WTC11 (cell line): ENCODE measurements at regions not wholly inside any gene's neighbourhood (a gene's known extent, or its start where the extent isn't known, plus 50 kb on each side); places are given as distances from the start of the nearest gene placed in this dataset.
A peak's percentile ranks its signal among the peaks of the same experiment; 100 is the strongest.

Source experiments
- ATAC-seq: fragments of 200-7000 bp; cut with Tn5 transposase; 2 replicates; pipeline ENCODE4 v1.10.0; 2021; ENCODE audit warnings: mild to moderate bottlenecking, moderate library complexity
- CTCF ChIA-PET: fragments of 300-600 bp; sonication (Branson Sonifier 250); formaldehyde crosslinking; loops from one replicate; lab custom pipeline; 2021; ENCODE audit warnings: antibody characterized with exemption; lab: Charles Lee
- POLR2A ChIA-PET: fragments of 350-600 bp; sonication (Branson Sonifier 250); formaldehyde crosslinking; loops from one replicate; lab custom pipeline; 2021; ENCODE audit warnings: antibody characterized with exemption; lab: Charles Lee
- DNase-seq: peaks from one replicate; pipeline ENCODE4 v3.0.0; 2021; ENCODE audit warnings: low spot score
- H3K27ac Mint-ChIP-seq: 2 replicates; pipeline ENCODE4 v1.8.0; 2021; ENCODE audit warnings: mixed read lengths
- H3K27me3 Mint-ChIP-seq: 2 replicates; pipeline ENCODE4 v1.8.0; 2021; ENCODE audit warnings: low read depth, mild to moderate bottlenecking, moderate library complexity, mixed read lengths
- H3K36me3 Mint-ChIP-seq: 2 replicates; pipeline ENCODE4 v1.8.0; 2021; ENCODE audit warnings: mixed read lengths
- H3K4me1 Mint-ChIP-seq: 2 replicates; pipeline ENCODE4 v1.8.0; 2022; ENCODE audit warnings: mixed read lengths
- H3K4me3 Mint-ChIP-seq: 2 replicates; pipeline ENCODE4 v1.8.0; 2021; ENCODE audit warnings: mild to moderate bottlenecking, moderate library complexity, mixed read lengths
- H3K9me3 Mint-ChIP-seq: 2 replicates; pipeline ENCODE4 v1.8.0; 2021; ENCODE audit warnings: mixed read lengths
- CREB1 ChIP-seq: sonication (generic); formaldehyde crosslinking; IDR thresholded peaks from 2 replicates; pipeline ENCODE4 v1.8.0; 2023; ENCODE audit warnings: mild to moderate bottlenecking, missing genetic modification reagents
- E2F5 ChIP-seq: sonication (generic); formaldehyde crosslinking; IDR thresholded peaks from 2 replicates; pipeline ENCODE4 v1.8.1; 2022; ENCODE audit warnings: mild to moderate bottlenecking, moderate library complexity, missing genetic modification reagents
- HMGA2 ChIP-seq: fragments of 250-450 bp; sonication (Bioruptor Pico); IDR thresholded peaks from 2 replicates; pipeline ENCODE4 v1.4.0; 2021; ENCODE audit warnings: mild to moderate bottlenecking, moderate library complexity
- JAZF1 ChIP-seq: fragments of 250-450 bp; sonication (Bioruptor Pico); IDR thresholded peaks from 2 replicates; pipeline ENCODE4 v1.9.0; 2021; ENCODE audit warnings: moderate library complexity, mild to moderate bottlenecking, inconsistent platforms
- JUN ChIP-seq: sonication (generic); formaldehyde crosslinking; IDR thresholded peaks from 2 replicates; pipeline ENCODE4 v1.8.0; 2023; ENCODE audit warnings: mild to moderate bottlenecking, missing genetic modification reagents
- KAT7 ChIP-seq: sonication (generic); formaldehyde crosslinking; IDR thresholded peaks from 2 replicates; pipeline ENCODE4 v1.8.1; 2023; ENCODE audit warnings: missing genetic modification reagents, mild to moderate bottlenecking, borderline replicate concordance
- SOX15 ChIP-seq: fragments of 250-450 bp; sonication (Bioruptor Pico); IDR thresholded peaks from 2 replicates; pipeline ENCODE4 v1.9.0; 2021; ENCODE audit warnings: mild to moderate bottlenecking
- USF1 ChIP-seq: sonication (generic); formaldehyde crosslinking; IDR thresholded peaks from 2 replicates; pipeline ENCODE4 v1.8.0; 2022; ENCODE audit warnings: mild to moderate bottlenecking, missing genetic modification reagents
- ZNF138 ChIP-seq: sonication (generic); formaldehyde crosslinking; conservative IDR thresholded peaks from 2 replicates; pipeline ENCODE4 v1.8.1; 2022; ENCODE audit warnings: mild to moderate bottlenecking, moderate library complexity, missing genetic modification reagents
- ZNF281 ChIP-seq: sonication (generic); formaldehyde crosslinking; IDR thresholded peaks from 2 replicates; pipeline ENCODE4 v1.8.0; 2023; ENCODE audit warnings: mild to moderate bottlenecking, missing genetic modification reagents
- ZNF396 ChIP-seq: fragments of 250-450 bp; sonication (Bioruptor Pico); IDR thresholded peaks from 2 replicates; pipeline ENCODE4 v1.8.0; 2021; ENCODE audit warnings: mild to moderate bottlenecking, moderate library complexity, borderline replicate concordance
- ZNF425 ChIP-seq: fragments of 250-450 bp; sonication (Bioruptor Pico); conservative IDR thresholded peaks from 2 replicates; pipeline ENCODE4 v1.9.0; 2021; ENCODE audit warnings: mild to moderate bottlenecking
- TF ChIP-seq, protein P1 (sequence below): fragments of 200-600 bp; IDR thresholded peaks from 2 replicates; pipeline ENCODE4 v1.8.0; 2022; ENCODE audit warnings: antibody characterized with exemption
- TF ChIP-seq, protein P2 (sequence below): sonication (generic); formaldehyde crosslinking; IDR thresholded peaks from 2 replicates; pipeline ENCODE4 v1.8.0; 2022; ENCODE audit warnings: mild to moderate bottlenecking, missing genetic modification reagents
- TF ChIP-seq, protein P3 (sequence below): sonication (generic); formaldehyde crosslinking; IDR thresholded peaks from 2 replicates; pipeline ENCODE4 v1.8.0; 2022; ENCODE audit warnings: missing genetic modification reagents
- TF ChIP-seq, protein P4 (sequence below): sonication (generic); formaldehyde crosslinking; IDR thresholded peaks from 2 replicates; pipeline ENCODE4 v1.8.1; 2022; ENCODE audit warnings: missing genetic modification reagents, borderline replicate concordance
- TF ChIP-seq, protein P5 (sequence below): fragments of 250-450 bp; sonication (Bioruptor Pico); IDR thresholded peaks from 2 replicates; pipeline ENCODE4 v1.8.0; 2021; ENCODE audit warnings: mild to moderate bottlenecking
- TF ChIP-seq, protein P6 (sequence below): sonication (generic); formaldehyde crosslinking; IDR thresholded peaks from 2 replicates; pipeline ENCODE4 v1.8.1; 2023; ENCODE audit warnings: mild to moderate bottlenecking, missing genetic modification reagents

- TF ChIP-seq HMGA2 (CRISPR knock-in tag) (no peak), JAZF1 (CRISPR knock-in tag) (no peak), E2F5 (no peak), CREB1 (CRISPR knock-in tag) (no peak), KAT7 (CRISPR knock-in tag) (no peak), ZNF281 (no peak), JUN (CRISPR knock-in tag) (no peak), ZNF425 (CRISPR knock-in tag) (no peak), ZNF138 (CRISPR knock-in tag) (no peak), USF1 (CRISPR knock-in tag) (no peak), ZNF396 (CRISPR knock-in tag) (no peak), SOX15 (CRISPR knock-in tag) (no peak)
- TF ChIP-seq, protein P1, sequence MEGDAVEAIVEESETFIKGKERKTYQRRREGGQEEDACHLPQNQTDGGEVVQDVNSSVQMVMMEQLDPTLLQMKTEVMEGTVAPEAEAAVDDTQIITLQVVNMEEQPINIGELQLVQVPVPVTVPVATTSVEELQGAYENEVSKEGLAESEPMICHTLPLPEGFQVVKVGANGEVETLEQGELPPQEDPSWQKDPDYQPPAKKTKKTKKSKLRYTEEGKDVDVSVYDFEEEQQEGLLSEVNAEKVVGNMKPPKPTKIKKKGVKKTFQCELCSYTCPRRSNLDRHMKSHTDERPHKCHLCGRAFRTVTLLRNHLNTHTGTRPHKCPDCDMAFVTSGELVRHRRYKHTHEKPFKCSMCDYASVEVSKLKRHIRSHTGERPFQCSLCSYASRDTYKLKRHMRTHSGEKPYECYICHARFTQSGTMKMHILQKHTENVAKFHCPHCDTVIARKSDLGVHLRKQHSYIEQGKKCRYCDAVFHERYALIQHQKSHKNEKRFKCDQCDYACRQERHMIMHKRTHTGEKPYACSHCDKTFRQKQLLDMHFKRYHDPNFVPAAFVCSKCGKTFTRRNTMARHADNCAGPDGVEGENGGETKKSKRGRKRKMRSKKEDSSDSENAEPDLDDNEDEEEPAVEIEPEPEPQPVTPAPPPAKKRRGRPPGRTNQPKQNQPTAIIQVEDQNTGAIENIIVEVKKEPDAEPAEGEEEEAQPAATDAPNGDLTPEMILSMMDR = no peak
- TF ChIP-seq, protein P2, sequence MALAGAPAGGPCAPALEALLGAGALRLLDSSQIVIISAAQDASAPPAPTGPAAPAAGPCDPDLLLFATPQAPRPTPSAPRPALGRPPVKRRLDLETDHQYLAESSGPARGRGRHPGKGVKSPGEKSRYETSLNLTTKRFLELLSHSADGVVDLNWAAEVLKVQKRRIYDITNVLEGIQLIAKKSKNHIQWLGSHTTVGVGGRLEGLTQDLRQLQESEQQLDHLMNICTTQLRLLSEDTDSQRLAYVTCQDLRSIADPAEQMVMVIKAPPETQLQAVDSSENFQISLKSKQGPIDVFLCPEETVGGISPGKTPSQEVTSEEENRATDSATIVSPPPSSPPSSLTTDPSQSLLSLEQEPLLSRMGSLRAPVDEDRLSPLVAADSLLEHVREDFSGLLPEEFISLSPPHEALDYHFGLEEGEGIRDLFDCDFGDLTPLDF (CRISPR knock-in tag) = no peak
- TF ChIP-seq, protein P3, sequence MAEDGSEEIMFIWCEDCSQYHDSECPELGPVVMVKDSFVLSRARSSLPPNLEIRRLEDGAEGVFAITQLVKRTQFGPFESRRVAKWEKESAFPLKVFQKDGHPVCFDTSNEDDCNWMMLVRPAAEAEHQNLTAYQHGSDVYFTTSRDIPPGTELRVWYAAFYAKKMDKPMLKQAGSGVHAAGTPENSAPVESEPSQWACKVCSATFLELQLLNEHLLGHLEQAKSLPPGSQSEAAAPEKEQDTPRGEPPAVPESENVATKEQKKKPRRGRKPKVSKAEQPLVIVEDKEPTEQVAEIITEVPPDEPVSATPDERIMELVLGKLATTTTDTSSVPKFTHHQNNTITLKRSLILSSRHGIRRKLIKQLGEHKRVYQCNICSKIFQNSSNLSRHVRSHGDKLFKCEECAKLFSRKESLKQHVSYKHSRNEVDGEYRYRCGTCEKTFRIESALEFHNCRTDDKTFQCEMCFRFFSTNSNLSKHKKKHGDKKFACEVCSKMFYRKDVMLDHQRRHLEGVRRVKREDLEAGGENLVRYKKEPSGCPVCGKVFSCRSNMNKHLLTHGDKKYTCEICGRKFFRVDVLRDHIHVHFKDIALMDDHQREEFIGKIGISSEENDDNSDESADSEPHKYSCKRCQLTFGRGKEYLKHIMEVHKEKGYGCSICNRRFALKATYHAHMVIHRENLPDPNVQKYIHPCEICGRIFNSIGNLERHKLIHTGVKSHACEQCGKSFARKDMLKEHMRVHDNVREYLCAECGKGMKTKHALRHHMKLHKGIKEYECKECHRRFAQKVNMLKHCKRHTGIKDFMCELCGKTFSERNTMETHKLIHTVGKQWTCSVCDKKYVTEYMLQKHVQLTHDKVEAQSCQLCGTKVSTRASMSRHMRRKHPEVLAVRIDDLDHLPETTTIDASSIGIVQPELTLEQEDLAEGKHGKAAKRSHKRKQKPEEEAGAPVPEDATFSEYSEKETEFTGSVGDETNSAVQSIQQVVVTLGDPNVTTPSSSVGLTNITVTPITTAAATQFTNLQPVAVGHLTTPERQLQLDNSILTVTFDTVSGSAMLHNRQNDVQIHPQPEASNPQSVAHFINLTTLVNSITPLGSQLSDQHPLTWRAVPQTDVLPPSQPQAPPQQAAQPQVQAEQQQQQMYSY (CRISPR knock-in tag) = no peak
- TF ChIP-seq, protein P4, sequence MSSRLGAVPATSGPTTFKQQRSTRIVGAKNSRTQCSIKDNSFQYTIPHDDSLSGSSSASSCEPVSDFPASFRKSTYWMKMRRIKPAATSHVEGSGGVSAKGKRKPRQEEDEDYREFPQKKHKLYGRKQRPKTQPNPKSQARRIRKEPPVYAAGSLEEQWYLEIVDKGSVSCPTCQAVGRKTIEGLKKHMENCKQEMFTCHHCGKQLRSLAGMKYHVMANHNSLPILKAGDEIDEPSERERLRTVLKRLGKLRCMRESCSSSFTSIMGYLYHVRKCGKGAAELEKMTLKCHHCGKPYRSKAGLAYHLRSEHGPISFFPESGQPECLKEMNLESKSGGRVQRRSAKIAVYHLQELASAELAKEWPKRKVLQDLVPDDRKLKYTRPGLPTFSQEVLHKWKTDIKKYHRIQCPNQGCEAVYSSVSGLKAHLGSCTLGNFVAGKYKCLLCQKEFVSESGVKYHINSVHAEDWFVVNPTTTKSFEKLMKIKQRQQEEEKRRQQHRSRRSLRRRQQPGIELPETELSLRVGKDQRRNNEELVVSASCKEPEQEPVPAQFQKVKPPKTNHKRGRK (CRISPR knock-in tag) = no peak
- TF ChIP-seq, protein P5, sequence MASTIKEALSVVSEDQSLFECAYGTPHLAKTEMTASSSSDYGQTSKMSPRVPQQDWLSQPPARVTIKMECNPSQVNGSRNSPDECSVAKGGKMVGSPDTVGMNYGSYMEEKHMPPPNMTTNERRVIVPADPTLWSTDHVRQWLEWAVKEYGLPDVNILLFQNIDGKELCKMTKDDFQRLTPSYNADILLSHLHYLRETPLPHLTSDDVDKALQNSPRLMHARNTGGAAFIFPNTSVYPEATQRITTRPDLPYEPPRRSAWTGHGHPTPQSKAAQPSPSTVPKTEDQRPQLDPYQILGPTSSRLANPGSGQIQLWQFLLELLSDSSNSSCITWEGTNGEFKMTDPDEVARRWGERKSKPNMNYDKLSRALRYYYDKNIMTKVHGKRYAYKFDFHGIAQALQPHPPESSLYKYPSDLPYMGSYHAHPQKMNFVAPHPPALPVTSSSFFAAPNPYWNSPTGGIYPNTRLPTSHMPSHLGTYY (CRISPR knock-in tag) = no peak
- TF ChIP-seq, protein P6, sequence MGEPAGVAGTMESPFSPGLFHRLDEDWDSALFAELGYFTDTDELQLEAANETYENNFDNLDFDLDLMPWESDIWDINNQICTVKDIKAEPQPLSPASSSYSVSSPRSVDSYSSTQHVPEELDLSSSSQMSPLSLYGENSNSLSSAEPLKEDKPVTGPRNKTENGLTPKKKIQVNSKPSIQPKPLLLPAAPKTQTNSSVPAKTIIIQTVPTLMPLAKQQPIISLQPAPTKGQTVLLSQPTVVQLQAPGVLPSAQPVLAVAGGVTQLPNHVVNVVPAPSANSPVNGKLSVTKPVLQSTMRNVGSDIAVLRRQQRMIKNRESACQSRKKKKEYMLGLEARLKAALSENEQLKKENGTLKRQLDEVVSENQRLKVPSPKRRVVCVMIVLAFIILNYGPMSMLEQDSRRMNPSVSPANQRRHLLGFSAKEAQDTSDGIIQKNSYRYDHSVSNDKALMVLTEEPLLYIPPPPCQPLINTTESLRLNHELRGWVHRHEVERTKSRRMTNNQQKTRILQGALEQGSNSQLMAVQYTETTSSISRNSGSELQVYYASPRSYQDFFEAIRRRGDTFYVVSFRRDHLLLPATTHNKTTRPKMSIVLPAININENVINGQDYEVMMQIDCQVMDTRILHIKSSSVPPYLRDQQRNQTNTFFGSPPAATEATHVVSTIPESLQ (CRISPR knock-in tag) = no peak
- peaks cover 43% of the 10 kb centered on the region for H3K4me1 Mint-ChIP-seq
- H3K4me3 Mint-ChIP-seq = no peak overlapping the region
- 0 out of 2 replicates have a peak, but pooled peaks cover 4% of the 10 kb centered on the region for H3K36me3 Mint-ChIP-seq
- no peaks in the 10 kb centered on the region for H3K27me3 Mint-ChIP-seq
- H3K9me3 Mint-ChIP-seq = peaks cover 7% of the 10 kb centered on the region
- DNase-seq (no peak), ATAC-seq (no peak)
- peak overlapping the region; percentile 42; the same call in 1 of the 2 replicates for H3K27ac Mint-ChIP-seq
- ChIA-PET CTCF (no interaction called here), POLR2A (no interaction called here)
Measured at GRCh38 chr4:169931964-169932363, 94.2 kb downstream of the MFAP3L start.
